Endothelial cell of umbilical vein (primary cell): ENCODE measurements at regions not wholly inside any gene's neighbourhood (a gene's known extent, or its start where the extent isn't known, plus 50 kb on each side); places are given as distances from the start of the nearest gene placed in this dataset.

Source experiments
- BruUV-seq: library from RNA; stranded (reverse); fragments of 400-500 nt; replicated peaks from 2 replicates; lab custom pipeline; 2021; lab: Mats Ljungman, UMichigan
- CTCF ChIA-PET: fragments of 300-600, 350-600 bp; sonication (Branson Sonifier 250); formaldehyde crosslinking; loops from one replicate; lab custom pipeline; 2021; ENCODE audit warnings: antibody characterized with exemption, inconsistent platforms; lab: Charles Lee
- POLR2A ChIA-PET: fragments of 300-600, 350-600 bp; sonication (Branson Sonifier 250); formaldehyde crosslinking; loops from one replicate; lab custom pipeline; 2021; ENCODE audit warnings: antibody characterized with exemption, inconsistent platforms; lab: Charles Lee
- DNase-seq: peaks from one replicate; pipeline ENCODE4 v3.0.0-alpha.2; 2011; ENCODE audit warnings: low read depth, low spot score
- FAIRE-seq: peaks from 2 replicates; lab custom pipeline; 2011; peaks lifted over from hg19 to GRCh38; lab: Jason Lieb, UNC
- H2AFZ ChIP-seq: 2 replicates; pipeline ENCODE4 v1.6.0; 2012; ENCODE audit warnings: low read depth, low read length, control low read depth, inconsistent platforms
- H3K27ac ChIP-seq: 2 replicates; pipeline ENCODE4 v1.5.1; 2011; ENCODE audit warnings: low read depth, mild to moderate bottlenecking, control low read depth, low read length, moderate library complexity; ENCODE audit not compliant: insufficient read depth
- H3K27me3 ChIP-seq, 2 experiments: 2 replicates each; pipeline versions ENCODE4 v1.6.0 to v1.6.1; 2011; ENCODE audit warnings: low read length in 2 of 2, mixed read lengths in 1 of 2; ENCODE audit not compliant: control insufficient read depth in 2 of 2, insufficient read depth in 2 of 2
- H3K36me3 ChIP-seq, 2 experiments: 2 replicates in 1 of 2; 3 replicates in 1 of 2; pipeline ENCODE4 v1.5.1; 2011; ENCODE audit warnings: low read length in 2 of 2, mild to moderate bottlenecking in 1 of 2, moderate library complexity in 1 of 2; ENCODE audit not compliant: control insufficient read depth in 2 of 2, insufficient read depth in 2 of 2; ENCODE audit errors: extremely low read depth in 1 of 2
- H3K4me1 ChIP-seq: 3 replicates; pipeline ENCODE4 v1.5.1; 2011; ENCODE audit warnings: mild to moderate bottlenecking, low read length; ENCODE audit not compliant: control insufficient read depth, insufficient read depth; ENCODE audit errors: extremely low read depth
- H3K4me2 ChIP-seq: 2 replicates; pipeline ENCODE4 v1.6.1; 2011; ENCODE audit warnings: low read length, control low read depth, mixed read lengths; ENCODE audit not compliant: insufficient read depth
- H3K4me3 ChIP-seq, 3 experiments: fragments of 200-600 bp in 1 of 3; sonication (generic), shearing (Covaris generic) in 1 of 3; replicated peaks in 1 of 3; 2 replicates each; pipeline ENCODE4 v1.5.1; 2011 to 2016; ENCODE audit warnings: control low read depth in 3 of 3, low read length in 3 of 3, mild to moderate bottlenecking in 2 of 3, inconsistent platforms in 1 of 3, low read depth in 1 of 3, moderate library complexity in 1 of 3; ENCODE audit not compliant: insufficient read depth in 1 of 3
- H3K79me2 ChIP-seq: 2 replicates; pipeline ENCODE4 v1.6.0; 2012; ENCODE audit warnings: low read length, inconsistent platforms; ENCODE audit not compliant: control insufficient read depth, insufficient read depth
- H3K9ac ChIP-seq: replicated peaks from 2 replicates; pipeline ENCODE3; 2011; ENCODE audit warnings: low read length, control low read depth; ENCODE audit not compliant: insufficient read depth; ENCODE audit errors: extremely low read depth
- H3K9me1 ChIP-seq: replicated peaks from 3 replicates; pipeline ENCODE4 v1.6.0; 2011; ENCODE audit warnings: mild to moderate bottlenecking, low read length; ENCODE audit not compliant: control insufficient read depth, insufficient read depth; ENCODE audit errors: extremely low read depth
- H3K9me3 ChIP-seq: replicated peaks from 2 replicates; pipeline ENCODE4 v1.5.1; 2012; ENCODE audit warnings: low read length, inconsistent platforms; ENCODE audit not compliant: control insufficient read depth, insufficient read depth
- H4K20me1 ChIP-seq: replicated peaks from 2 replicates; pipeline ENCODE3; 2011; ENCODE audit warnings: mild to moderate bottlenecking, low read length; ENCODE audit not compliant: control insufficient read depth, insufficient read depth; ENCODE audit errors: extremely low read depth
- CTCF ChIP-seq, 2 donors: IDR thresholded peaks; 1 replicate in 1 of 2; 2 replicates in 1 of 2; pipeline ENCODE4 v1.5.1; 2011; ENCODE audit warnings: low read length in 2 of 2, mild to moderate bottlenecking in 2 of 2, moderate library complexity in 2 of 2, control low read depth in 1 of 2, inconsistent platforms in 1 of 2, low read depth in 1 of 2; ENCODE audit not compliant: insufficient read depth in 1 of 2; ENCODE audit errors: extremely low read depth in 1 of 2
- EZH2 ChIP-seq: IDR thresholded peaks from 2 replicates; pipeline ENCODE4 v1.6.1; 2012; ENCODE audit warnings: borderline replicate concordance, low read depth, mild to moderate bottlenecking, moderate library complexity, low read length, inconsistent platforms; ENCODE audit not compliant: severe bottlenecking
- FOS ChIP-seq: IDR thresholded peaks from 2 replicates; pipeline ENCODE4 v1.6.1; 2011; ENCODE audit warnings: mild to moderate bottlenecking, low read length, moderate library complexity, borderline replicate concordance; ENCODE audit not compliant: insufficient read depth
- GATA2 ChIP-seq: IDR thresholded peaks from 2 replicates; pipeline ENCODE4 v1.7.0; 2011; ENCODE audit warnings: low read depth, mild to moderate bottlenecking, moderate library complexity, mixed read lengths, low read length; ENCODE audit not compliant: insufficient read length, insufficient read depth
- JUN ChIP-seq: IDR thresholded peaks from 2 replicates; pipeline ENCODE4 v1.6.1; 2011; ENCODE audit warnings: borderline replicate concordance, low read depth; ENCODE audit not compliant: insufficient read length, insufficient read depth
- MAX ChIP-seq: IDR thresholded peaks from 2 replicates; pipeline ENCODE4 v1.6.1; 2011; ENCODE audit not compliant: insufficient read depth, insufficient read length
- MYC ChIP-seq: IDR thresholded peaks from one replicate; pipeline ENCODE4 v1.6.1; 2011; ENCODE audit warnings: mild to moderate bottlenecking, low read depth, low read length
- POLR2A ChIP-seq: IDR thresholded peaks from 2 replicates; pipeline ENCODE4 v1.6.1; 2012; ENCODE audit warnings: low read depth, mild to moderate bottlenecking, control low read depth, low read length
- POLR2AphosphoS5 ChIP-seq: IDR thresholded peaks from 2 replicates; pipeline ENCODE4 v1.6.1; 2012; ENCODE audit warnings: low read depth, mild to moderate bottlenecking, control low read depth, low read length, moderate library complexity; ENCODE audit not compliant: insufficient read depth
- dilution Hi-C: fragments of 300-500 bp; cut with MboI; formaldehyde crosslinking; loops from one replicate; pipeline ENCODE4 v1.15.0; 2019; ENCODE audit warnings: low sequenced_read_pairs; ENCODE audit not compliant: extremely low pct_ligation_motif_present
- intact Hi-C: fragments of 100-400 bp; cut with micrococcal nuclease; formaldehyde crosslinking; loops from one replicate; pipeline ENCODE4 v1.10.0; 2022

GRCh38 chr2:64319896-64320295 is 134.1 kb upstream of the LGALSL start:
- no TSS peak for BruUV-seq
- Histone ChIP-seq H2AFZ (no peak overlapping the region), H3K4me3 (no peak overlapping the region), H3K9me3 (no peaks in the 10 kb centered on the region), H3K36me3 (no peaks in the 10 kb centered on the region), H3K4me2 (no peak overlapping the region), H3K27me3 (peaks cover 0 to 12% of the 10 kb centered on the region in 2 experiments), H4K20me1 (no peaks in the 10 kb centered on the region), H3K9me1 (no peaks in the 10 kb centered on the region), H3K4me1 (no peaks in the 10 kb centered on the region), H3K27ac (no peak overlapping the region), H3K79me2 (no peaks in the 10 kb centered on the region), H3K9ac (no peak overlapping the region)
- DNase-seq (no peak), FAIRE-seq (no peak)
- ChIA-PET CTCF (interaction anchor here (1.8 kb wide), 1 partner anchor 11 kb away, joined by 4 read pairs; no protein-coding TSS in a partner anchor), POLR2A (no interaction called here)
- intact Hi-C loops (no loop called here), dilution Hi-C loops (loop anchor here (25.0 kb wide), 1 partner anchor 283 kb away; no protein-coding TSS in a partner anchor)
- TF ChIP-seq CTCF (IDR thresholded peaks at IDR 0.05; ENCODE audit: extremely low read depth in 1 of 2, insufficient read depth in 1 of 2, low read depth in 1 of 2, low read length in 2 of 2) (no peak), EZH2 (no peak), POLR2A (no peak), JUN (no peak), MAX (no peak), MYC (no peak), POLR2AphosphoS5 (no peak), FOS (no peak), GATA2 (no peak)
